ENCODE measurements at regions not wholly inside any gene's neighbourhood (a gene's known extent, or its start where the extent isn't known, plus 50 kb on each side); places are given as distances from the start of the nearest gene placed in this dataset.

DNA sequence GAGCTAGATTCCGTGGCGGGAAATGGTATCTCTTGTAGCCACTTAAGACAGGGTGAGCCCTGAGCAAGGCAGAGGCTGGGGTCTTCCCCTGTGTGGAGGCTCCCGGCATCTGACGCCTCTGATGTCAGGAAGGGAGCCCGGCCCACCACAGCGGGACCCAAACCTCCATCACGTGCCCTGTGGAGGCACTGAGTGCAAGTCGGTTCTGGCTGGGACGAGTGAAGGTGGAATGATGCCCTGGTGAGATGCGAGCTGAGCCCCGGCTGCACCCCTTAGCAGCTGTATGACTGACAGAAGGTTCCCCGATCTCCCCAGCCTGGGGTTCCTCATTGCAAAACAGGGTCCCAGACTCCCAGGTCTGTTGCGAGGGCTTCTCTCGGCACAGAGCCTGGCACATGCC lies 187.4 kb upstream of the TNRC6C start:
- intact Hi-C loops (cut with DNase I), result no loop called here
- peak in 1 of 10 donors; percentile 79 for DNase-seq

DNA sequence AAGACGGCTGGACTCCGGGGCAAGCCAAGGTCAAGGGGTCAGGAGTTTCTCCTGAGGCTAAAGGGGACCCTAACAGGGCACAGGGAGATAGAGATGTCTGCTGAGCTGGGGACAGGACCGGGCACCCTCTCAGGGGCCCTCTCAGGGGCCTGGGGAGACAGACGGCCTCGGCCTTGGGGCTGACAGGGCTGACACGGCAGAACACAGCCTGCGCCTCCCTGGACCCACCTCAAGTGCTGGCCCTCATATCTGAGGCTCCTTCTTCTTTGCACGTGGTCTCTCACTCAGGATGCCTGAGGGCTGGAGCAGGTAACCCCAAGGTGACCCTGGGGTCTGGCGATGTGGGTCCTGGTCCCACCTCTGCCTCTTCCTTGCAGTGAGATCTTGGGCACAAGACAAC lies 186.9 kb upstream of the TNRC6C start:
- peak in 1 of 10 donors; percentile 18 for DNase-seq
- intact Hi-C loops (cut with DNase I), result no loop called here

DNA sequence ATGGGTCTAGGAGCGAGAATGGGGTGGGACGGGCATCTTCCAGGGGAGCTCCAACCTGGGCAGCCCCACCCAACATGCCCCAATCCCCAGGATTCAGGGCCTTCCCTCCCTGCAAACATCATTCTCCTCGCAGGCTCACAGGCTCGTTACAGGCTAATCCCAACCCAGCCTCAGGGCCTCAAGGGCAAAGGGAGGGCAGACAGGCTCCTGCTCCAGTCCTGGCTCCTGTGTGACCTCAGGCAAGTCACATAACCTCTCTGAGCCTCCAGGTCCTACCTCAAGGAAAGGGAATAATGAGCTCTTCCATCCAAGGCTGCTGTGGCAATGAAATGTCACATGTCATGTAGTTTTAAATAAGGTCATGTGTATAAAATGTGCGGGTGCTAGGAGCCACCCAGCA lies 186.5 kb upstream of the TNRC6C start:
- intact Hi-C loops (cut with DNase I), result no loop called here

DNA sequence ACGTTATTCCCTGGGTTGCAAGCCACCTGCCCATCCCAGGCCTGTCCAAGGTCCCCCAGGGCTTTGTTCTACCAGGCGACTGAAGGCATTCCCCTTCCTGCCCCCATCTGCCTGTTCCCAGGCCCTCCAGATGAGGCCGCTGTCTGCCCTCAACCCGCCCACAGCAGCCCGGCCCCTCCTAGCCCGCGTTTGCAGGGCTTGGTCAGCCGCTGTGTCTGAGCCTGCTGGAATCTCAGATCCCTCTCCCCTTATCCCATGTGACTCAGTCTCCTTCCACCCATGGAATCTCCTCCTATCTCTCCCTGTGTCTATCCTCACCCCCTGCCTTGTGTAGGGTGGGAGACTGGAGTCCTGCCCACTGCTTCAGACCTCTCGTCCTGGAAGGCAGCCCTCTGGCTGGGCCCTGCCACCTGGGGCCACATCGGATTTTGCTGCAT lies 186.0 kb upstream of the TNRC6C start:
- DNase-seq, result peak in 1 of 10 donors; percentile 64

More for the DNA sequence above, 186.5 kb upstream of the TNRC6C start:
- DNase-seq, result peak in 1 of 10 donors; percentile 56

DNA sequence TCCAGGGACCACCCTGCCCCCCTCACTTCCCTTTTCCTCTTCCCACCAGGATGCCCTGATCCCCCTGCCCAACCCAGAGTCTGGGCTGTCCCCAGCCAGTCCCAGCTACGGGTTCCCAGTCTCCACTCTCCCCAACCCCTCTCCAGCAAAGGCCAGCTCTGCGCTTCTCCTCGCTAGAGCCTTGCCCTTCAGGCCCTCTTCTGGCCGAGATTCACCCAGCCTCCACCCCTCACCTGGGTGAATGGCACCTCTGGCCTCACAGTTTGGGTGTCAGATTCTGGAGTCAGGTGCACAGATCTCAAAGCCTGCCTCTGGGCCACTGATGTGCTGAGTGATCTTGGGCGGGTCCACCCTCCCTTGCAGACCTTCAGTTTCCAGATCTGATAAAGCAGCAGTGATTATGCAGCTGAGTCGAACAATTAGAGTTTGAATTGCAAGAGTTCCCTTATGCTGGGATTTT lies 185.6 kb upstream of the TNRC6C start:
- intact Hi-C loops (cut with DNase I), result no loop called here
- DNase-seq, result peak in 1 of 10 donors; percentile 42

More for the DNA sequence above, 186.0 kb upstream of the TNRC6C start:
- intact Hi-C loops (cut with DNase I), result no loop called here

DNA sequence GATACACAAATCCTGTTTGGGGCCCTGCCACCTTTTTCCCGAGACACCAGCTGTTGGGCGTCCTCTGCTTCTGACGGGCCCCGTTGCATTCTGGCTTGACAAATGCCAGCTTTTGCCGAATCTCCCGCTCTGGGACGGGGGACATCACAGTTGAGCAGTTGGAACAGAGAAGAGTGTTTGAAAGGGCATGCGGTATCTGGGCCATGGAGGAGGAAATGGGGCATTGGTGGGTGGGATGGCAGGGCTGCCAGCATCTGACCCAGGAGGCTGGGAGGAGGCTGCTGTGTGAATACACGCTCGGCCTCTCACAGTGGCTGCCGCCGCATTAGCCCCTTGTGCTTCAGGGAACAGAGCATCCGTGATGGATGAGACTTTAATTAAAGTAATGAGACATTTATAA lies 184.3 kb upstream of the TNRC6C start:
- DNase-seq, result peak in 2 of 10 donors; percentile 59 to 81
- intact Hi-C loops (cut with DNase I), result no loop called here

DNA sequence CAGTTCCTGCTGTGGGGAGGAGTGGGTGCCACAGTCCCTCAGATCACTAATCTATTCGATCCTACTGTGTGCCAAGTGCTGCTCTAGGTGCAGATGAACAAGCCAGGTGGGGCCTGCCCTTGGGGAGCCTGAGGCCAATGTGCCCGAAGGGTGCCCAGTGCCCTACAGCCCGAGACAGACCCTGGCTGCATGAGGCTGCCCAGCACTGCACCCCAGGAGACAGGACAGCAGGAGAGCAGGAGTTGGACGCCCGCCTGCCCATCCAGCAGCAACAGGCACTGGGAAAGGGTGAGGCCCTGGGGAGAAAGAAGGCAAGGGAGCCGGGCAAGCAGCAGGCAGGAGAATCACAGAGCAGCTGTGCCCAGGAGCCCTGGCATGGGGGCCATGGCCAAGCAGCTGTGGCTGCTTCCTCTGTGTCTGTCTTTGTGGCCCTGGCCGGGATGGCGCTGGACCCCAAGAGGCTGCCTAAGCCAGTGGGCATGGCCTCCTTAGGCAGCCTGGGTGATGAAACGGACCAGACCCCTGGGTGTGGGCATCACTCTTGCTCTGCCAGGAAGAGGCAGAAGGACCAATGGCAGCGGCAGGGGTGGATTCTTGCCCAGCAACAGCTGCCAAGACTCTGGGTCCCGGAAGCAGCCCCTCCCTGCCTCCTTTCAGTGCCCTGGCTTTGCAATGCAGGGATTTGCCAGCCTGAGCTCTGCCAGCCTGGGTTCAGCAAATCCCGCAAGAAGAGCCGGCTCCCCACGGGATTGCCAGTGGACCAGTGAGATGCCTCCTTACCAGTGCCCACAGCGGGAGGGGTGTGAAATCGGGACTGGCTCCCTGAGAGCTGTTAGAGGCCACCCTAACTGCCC lies 179.6 kb upstream of the TNRC6C start:
- DNase-seq, result peak; percentile 80 to 99 (median 89)
- intact Hi-C loops (cut with DNase I), result loop anchor here (1.0 kb wide), 1 partner anchor 45 kb away; no protein-coding TSS in a partner anchor

DNA sequence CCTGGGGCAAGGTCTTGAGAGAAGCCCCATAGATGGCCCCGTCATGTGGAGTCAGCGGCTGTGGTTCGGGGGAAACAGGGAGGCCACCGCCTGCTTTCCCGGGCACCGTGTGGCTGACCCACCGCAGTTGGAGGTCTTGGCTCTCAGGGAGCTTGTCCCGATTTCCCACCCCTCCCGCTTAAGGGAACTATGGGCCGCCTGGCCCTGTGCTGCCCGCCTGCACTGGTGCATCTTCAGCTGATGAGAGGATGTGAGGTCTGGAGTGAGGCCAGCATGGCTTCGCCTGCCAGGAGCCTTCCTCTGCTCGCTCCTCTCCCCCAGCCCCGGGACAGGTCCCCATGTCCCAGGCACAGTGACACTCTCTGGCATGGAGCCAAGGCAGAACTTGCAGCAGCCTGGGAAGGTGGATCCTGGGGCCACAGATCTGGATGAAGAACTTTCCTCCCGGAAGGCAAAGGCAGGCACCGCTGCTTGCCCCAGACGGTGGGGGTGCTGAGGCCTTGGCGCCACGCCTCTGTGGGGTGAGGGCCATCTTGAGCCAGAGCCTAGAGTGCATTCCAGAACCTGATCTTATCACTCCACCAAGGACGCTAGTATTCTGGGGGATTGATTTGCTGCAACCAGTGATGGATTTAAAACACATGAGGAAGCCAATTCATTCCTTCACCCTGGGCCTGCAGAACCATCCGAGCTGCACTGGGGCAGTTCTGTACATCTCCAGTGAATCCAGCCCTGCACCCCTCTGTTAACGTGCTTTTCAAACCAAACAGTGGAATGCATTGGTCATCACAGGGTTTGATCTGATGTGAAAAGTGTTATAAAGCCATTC lies 178.6 kb upstream of the TNRC6C start:
- intact Hi-C loops (cut with DNase I), result loop anchor here (1.0 kb wide), 1 partner anchor 46 kb away; no protein-coding TSS in a partner anchor
- peak in 6 of 10 donors; percentile 20 to 91 (median 43) for DNase-seq

DNA sequence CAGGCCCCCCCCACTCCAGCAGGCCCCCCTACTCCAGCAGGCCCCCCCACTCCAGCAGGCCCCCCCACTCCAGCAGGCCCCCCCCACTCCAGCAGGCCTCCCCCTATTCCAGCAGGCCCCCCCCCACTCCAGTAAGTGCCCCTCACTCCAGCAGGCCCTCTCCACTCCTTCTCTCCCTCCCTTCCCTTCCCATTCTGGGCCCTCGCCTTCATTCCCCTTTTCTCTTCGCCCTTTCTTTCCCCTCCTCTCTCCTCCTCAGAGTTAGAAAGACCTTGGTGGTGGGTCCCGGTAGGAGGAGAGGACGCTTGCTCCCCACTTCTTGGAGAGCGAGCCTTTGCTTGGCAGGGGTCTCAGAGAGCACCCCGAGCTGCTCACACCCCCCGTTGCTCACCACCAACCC lies 177.0 kb upstream of the TNRC6C start:
- no peak for DNase-seq
- intact Hi-C loops (cut with DNase I), result no loop called here

DNA sequence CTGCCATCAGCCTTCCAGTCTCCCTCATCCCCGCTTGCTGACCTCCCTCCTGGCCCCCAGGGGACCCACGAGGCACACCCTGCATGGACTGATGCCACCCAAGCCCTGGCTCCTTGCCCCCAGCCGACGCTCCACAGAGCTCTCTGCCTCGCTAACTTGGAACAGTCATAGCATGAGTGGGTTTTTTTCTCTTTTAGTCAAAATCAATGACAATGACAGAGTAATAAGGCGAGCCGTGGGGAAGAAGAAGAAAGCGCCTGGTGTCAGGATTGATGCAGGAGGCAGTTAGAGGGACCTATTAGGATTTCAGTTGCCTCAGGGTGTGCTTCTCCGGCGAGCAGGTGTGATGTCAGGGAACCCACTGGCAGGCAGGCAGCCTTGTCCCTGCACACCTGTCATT lies 176.3 kb upstream of the TNRC6C start:
- intact Hi-C loops (cut with DNase I), result no loop called here
- DNase-seq, result peak in 1 of 10 donors; percentile 62

DNA sequence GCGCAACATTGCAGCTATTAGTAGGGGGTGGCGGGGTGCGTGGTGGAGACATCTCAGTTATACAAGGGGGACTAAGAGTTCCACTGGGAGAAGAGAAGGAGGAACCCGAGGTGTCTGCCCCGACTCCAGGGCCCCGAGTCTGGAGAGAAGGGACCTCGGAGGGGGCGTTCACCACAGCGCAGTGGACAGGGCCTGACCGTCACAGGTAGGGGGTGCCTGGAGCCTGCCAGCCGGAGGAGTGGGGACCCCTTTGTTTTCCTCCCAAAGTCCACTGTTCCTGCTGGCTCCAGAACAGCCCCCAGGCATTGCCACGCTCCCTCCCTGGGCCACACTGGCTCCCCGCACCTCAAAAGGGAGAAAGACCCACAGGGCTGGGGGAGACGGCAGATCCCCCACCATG lies 175.9 kb upstream of the TNRC6C start:
- peak in 1 of 10 donors; percentile 46 for DNase-seq
- intact Hi-C loops (cut with DNase I), result no loop called here

DNA sequence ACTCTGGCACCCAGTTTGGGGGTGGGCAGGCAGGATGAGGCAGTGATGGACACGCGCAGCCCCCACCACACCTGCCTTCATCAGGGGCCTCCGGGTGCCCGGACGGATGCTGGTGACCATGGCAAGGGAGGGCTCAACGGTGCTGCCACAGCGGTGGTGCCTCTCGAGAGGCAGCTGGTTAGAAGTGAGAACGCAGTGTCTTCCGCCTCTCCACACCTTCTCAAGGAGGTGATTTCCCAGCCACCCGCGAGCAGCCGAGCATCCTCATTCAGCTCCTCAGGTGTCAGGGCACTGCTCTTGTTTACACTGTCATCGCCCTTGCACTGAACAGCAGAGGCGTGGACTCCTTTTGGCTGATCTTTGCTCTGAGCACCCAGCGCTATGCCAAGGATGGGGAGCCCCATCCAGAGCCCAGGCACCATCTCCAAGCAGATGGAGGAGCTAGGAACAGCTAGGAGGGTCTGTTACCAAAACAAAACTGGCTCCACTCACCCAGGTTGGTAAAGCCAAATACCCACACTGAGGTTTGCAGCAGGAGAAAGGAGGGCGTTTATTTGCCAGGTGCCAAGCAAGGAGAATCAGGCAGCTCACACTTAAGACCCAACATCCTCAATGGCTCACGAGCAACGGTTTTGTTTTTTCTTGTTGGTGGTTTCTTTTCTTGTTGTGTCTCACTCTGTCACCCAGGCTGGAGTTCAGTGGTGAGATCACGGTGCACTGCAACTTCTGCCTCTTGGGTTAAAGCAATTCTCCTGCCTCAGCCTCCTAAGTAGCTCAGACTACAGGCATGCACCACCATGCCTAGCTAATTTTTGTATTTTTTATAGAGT lies 174.3 kb upstream of the TNRC6C start:
- peak in 2 of 10 donors; percentile 75 to 81 for DNase-seq
- intact Hi-C loops (cut with DNase I), result no loop called here

DNA sequence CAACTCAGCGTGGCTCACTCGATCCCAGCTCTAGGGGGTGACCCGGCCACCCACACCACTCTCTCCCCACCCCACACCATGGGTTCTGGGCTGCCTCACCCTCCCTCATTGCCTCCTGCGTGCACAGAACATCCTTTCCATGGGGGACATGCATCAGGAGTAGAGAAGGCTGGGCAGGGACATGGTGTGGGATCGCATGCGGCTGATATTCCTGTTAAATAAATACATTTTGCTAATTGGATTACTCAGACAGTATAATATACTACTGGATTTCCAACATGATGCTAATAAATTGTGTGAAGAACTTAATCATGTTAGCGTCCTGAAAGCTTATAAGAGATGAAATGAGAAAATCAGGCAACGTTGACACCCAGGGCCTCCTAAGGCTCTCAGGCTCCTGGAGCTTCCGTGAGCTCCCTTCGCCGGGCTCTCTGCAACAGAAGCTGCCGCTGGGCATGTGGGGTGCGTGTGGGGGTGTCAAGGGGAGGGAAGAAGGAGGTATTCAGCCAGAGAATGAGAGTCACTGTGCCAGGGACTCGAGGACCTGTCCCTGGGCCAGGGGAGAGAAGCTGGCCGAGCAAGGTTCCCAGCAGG lies 173.1 kb upstream of the TNRC6C start:
- intact Hi-C loops (cut with DNase I), result no loop called here
- peak in 2 of 10 donors; percentile 53 to 67 for DNase-seq

DNA sequence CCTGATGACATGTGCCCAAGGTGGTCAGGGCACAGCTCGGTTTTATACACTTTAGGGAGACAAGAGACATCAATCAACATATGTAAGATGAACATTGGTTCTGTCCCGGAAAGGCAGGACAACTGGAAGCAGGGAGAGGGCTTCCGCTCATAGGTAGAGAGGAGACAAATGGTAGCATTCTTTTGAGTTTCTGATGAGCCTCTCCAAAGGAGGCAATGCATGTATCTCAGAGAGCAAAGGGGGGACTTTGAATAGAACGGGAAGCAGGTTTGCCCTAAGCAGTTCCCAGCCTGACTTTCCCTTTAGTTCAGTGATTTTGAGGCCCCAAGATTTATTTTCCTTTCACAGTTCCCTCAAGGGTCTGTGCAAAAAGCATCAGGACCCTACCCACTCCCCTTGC lies 172.4 kb upstream of the TNRC6C start:
- intact Hi-C loops (cut with DNase I), result no loop called here
- DNase-seq, result peak in 2 of 10 donors; percentile 2 to 6

DNA sequence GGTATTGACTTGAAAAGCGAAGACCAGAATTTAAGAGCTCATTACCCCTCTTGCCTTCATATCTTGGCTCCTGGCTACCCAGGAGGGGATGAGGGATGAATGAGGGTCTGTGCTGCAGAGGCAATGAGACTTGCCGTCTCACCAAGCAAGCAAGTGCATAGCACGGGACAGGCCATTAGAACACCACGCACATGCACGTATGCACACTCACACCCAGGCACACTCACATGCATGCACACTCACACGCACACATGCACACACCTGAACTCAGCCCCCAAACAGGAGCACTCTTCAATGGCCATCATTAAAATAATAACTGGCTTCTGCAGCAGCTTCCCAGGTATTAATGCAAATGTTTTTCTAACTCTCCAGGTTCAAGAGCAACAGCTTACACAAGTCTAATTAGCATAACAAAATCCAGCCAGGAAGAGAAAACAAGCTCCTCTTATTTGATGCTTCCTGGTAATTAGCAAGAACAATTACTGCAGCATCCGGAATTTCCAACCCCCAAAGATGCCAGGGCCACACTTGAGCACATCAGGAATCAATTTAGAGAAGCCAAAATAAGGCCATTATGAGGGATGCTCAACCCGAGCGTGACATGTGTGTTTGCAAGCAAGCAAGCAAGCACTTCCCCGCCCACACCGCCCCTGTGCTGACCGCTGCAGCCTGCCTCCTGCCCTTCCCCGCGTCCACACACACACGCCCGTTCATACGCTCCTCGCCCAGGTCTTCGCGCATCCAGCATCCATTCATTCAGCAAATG lies 171.6 kb upstream of the TNRC6C start:
- intact Hi-C loops (cut with DNase I), result no loop called here
- peak in 2 of 10 donors; percentile 66 to 67 for DNase-seq

DNA sequence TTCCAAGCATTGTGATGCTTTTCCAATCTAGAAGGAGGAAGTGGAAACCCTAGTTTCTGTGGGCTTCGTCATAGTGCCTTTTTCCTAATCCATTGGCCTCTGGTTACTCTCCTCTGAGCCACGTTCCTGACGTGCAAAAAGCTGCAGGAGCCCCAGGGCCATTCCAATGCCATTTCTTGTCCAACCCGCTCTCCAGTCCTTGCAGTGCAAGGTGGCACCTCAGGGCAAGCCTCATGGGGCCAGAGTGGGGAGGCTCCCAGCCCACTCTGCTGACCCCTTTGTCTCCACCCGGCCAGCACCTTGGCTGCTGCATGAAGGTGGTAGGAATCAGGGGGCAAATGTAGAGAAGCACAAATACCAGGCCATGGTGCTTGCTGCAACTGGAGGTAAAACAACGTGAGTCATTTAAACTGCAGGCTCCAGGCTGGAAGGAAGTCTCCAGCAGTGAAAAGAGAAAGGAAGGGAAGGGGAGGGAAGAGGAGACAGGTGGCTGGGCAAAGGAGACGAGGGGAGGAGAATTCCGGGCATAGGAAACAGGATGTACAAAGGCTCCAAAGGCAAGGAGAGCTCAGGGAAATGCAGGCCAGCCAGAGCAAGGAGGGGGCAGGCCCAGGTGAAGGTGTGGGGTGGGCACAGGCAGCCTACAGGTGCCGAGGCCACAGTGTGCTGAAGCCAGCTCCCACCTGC lies 168.2 kb upstream of the TNRC6C start:
- DNase-seq, result peak in 3 of 10 donors; percentile 23 to 42 (median 26)
- intact Hi-C loops (cut with DNase I), result no loop called here

DNA sequence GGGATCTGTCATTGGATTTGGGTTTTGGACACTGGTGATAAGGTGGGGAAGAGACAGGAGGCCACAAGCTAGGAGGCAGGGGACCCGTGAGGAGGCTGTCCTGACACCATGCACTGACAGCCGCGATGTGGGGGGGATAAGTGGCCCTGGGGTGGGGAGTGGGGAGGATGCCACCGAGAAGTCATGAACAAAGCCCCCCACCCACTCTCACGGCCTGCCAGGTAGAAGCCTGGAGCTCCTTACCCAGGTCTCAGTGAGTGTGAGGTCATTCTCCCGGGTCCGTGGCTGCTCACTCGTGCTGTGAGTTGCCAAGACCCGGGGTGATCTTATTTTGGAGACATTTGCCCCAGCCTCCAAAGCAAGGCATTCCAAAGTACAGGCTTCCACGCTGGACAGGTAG lies 165.9 kb upstream of the TNRC6C start:
- peak in 3 of 10 donors; percentile 44 to 54 (median 47) for DNase-seq
- intact Hi-C loops (cut with DNase I), result no loop called here
